ENCODE measurements at regions not wholly inside any gene's neighbourhood (a gene's known extent, or its start where the extent isn't known, plus 50 kb on each side); places are given as distances from the start of the nearest gene placed in this dataset.

GRCh38 chr9:89661391-89661949 is 56.7 kb downstream of the GADD45G start (continued):
- TF ChIP-seq TRIM28 (IDR thresholded peaks at IDR 0.05; ENCODE audit: borderline replicate concordance, low read length) (no peak), AEBP2 (tag by site-specific recombination; IDR thresholded peaks at IDR 0.05; ENCODE audit: borderline replicate concordance) (no peak)

- Histone ChIP-seq H3K4me1 (ENCODE audit: control insufficient read depth, insufficient read depth, low read length) (no peaks in the 10 kb centered on the region), H3K4me3 (ENCODE audit: low read depth, low read length) (peak overlapping the region; percentile 2; the same call in 1 of the 2 replicates), H3K27ac (ENCODE audit: extremely low read depth, low read depth, low read length) (peak overlapping the region; percentile 19; the same call in 1 of the 2 replicates), H3K9me3 (ENCODE audit: control insufficient read depth, insufficient read depth, low read depth, low read length) (no peaks in the 10 kb centered on the region), H3K36me3 (ENCODE audit: control insufficient read depth in 2 of 2, insufficient read depth in 1 of 2, low read length in 2 of 2) (no peaks in the 10 kb centered on the region)
- POLR2A ChIA-PET, result interaction anchor here (0.6 to 2.1 kb wide), 3 partner anchors 20 to 67 kb away, joined by 3 to 15 read pairs (median 4); partner anchors contain the start of gene GADD45G
- CTCF ChIA-PET, result interaction anchor here (1.0 to 1.3 kb wide), 2 partner anchors 59 to 145 kb away, joined by 3 read pairs; no protein-coding TSS in a partner anchor
- TF ChIP-seq ZNF248 (tag by site-specific recombination; IDR thresholded peaks at IDR 0.05) (no peak), PRDM10 (tag by site-specific recombination; IDR thresholded peaks at IDR 0.05) (peak; percentile 65), ZNF837 (tag by site-specific recombination; IDR thresholded peaks at IDR 0.05) (no peak), ZNF626 (tag by site-specific recombination; IDR thresholded peaks at IDR 0.05) (no peak), ZNF404 (tag by site-specific recombination; IDR thresholded peaks at IDR 0.05) (no peak), WT1 (tag by site-specific recombination; IDR thresholded peaks at IDR 0.05) (no peak), ZNF645 (tag by site-specific recombination; IDR thresholded peaks at IDR 0.05) (no peak), GLI2 (tag by site-specific recombination; IDR thresholded peaks at IDR 0.05; ENCODE audit: borderline replicate concordance, low read depth) (no peak), ZNF37A (tag by site-specific recombination; IDR thresholded peaks at IDR 0.05) (no peak), ZIC2 (tag by site-specific recombination; IDR thresholded peaks at IDR 0.05) (peak; percentile 70), SP2 (tag by site-specific recombination; IDR thresholded peaks at IDR 0.05) (peak; percentile 87), ZNF488 (tag by site-specific recombination; IDR thresholded peaks at IDR 0.05) (no peak), ZNF398 (tag by site-specific recombination; IDR thresholded peaks at IDR 0.05) (no peak), TRIM28 (IDR thresholded peaks at IDR 0.05; ENCODE audit: borderline replicate concordance, low read length) (peak; percentile 84; the same call in 1 of the 2 replicates), ZNF843 (tag by site-specific recombination; IDR thresholded peaks at IDR 0.05) (no peak), GLIS1 (tag by site-specific recombination; IDR thresholded peaks at IDR 0.05) (peak; percentile 23; the same call in 1 of the 2 replicates), ZNF548 (tag by site-specific recombination; IDR thresholded peaks at IDR 0.05) (no peak), ZNF639 (tag by site-specific recombination; IDR thresholded peaks at IDR 0.05) (no peak), ZNF785 (tag by site-specific recombination; IDR thresholded peaks at IDR 0.05) (no peak), ZBTB17 (tag by site-specific recombination; IDR thresholded peaks at IDR 0.05) (peak; percentile 50; the same call in 1 of the 2 replicates), ZNF335 (tag by site-specific recombination; conservative IDR thresholded peaks at IDR 0.05) (peak; percentile 66), ZXDB (tag by site-specific recombination; IDR thresholded peaks at IDR 0.05) (no peak), TCF7L2 (IDR thresholded peaks at IDR 0.05; ENCODE audit: borderline replicate concordance, low read depth, low read length) (no peak), YY1 (tag by site-specific recombination; IDR thresholded peaks at IDR 0.05) (no peak)
Measured at GRCh38 chr9:89661956-89662717, 57.3 kb downstream of the GADD45G start.
